ENCODE measurements at regions not wholly inside any gene's neighbourhood (a gene's known extent, or its start where the extent isn't known, plus 50 kb on each side); places are given as distances from the start of the nearest gene placed in this dataset.

- no TSS peak for BruUV-seq (replicated peaks)
- H3K27ac ChIP-seq (ENCODE audit: extremely low read length, insufficient read depth, low read length) = no peak overlapping the region
- no peak overlapping the region for H3K4me2 ChIP-seq (ENCODE audit: low read depth, low read length)
- H3K9ac ChIP-seq (ENCODE audit: insufficient read depth, low read depth, low read length) = no peak overlapping the region
- no peak for ATAC-seq
- no peaks in the 10 kb centered on the region for H3K79me2 ChIP-seq (ENCODE audit: insufficient read depth, low read length)
- no peaks in the 10 kb centered on the region for H3K27me3 ChIP-seq (ENCODE audit: control insufficient read depth in 1 of 2, insufficient read depth in 2 of 2, low read length in 2 of 2)
- in situ Hi-C loops (cut with HindIII; ENCODE audit: extremely low pct_ligation_motif_present, low pct_unique_long_range_greater_than_20kb) (no loop called here), intact Hi-C loops (cut with micrococcal nuclease; ENCODE audit: unreplicated experiment) (no loop called here)
- H2AFZ ChIP-seq (ENCODE audit: low read length) = no peak overlapping the region
- no peaks in the 10 kb centered on the region for H3K4me1 ChIP-seq (ENCODE audit: insufficient read depth, low read length)
- POLR2A ChIA-PET = no interaction called here
- no peaks in the 10 kb centered on the region for H4K20me1 ChIP-seq (ENCODE audit: insufficient read depth, low read length)
- no peaks in the 10 kb centered on the region for H3K36me3 ChIP-seq (replicated peaks in 1 of 2; ENCODE audit: control insufficient read depth in 1 of 2, insufficient read depth in 2 of 2, low read length in 2 of 2)
- WGBS (ENCODE audit: low lambda C conversion rate) = 0% methylated on average over 1 of the region's 1 CpG
- CTCF ChIA-PET (ENCODE audit: low intra/inter-chr PET ratio, low total read pairs) = no interaction called here
- H3K4me3 ChIP-seq (replicated peaks in 1 of 3; ENCODE audit: insufficient read depth in 1 of 3, low read depth in 2 of 3, low read length in 3 of 3) = no peak overlapping the region
- DNase-seq (ENCODE audit: low spot score) = no peak
- no peak for FAIRE-seq
- no peaks in the 10 kb centered on the region for H3K9me3 ChIP-seq (ENCODE audit: low read length)
- no peak for TF ChIP-seq KMT2A (CRISPR knock-in tag; IDR thresholded peaks at IDR 0.05)
- TF ChIP-seq RFX5 (IDR thresholded peaks at IDR 0.05; ENCODE audit: low read depth, low read length) = peak; percentile 72
Measured at GRCh38 chr17:34692920-34693319, 113.5 kb downstream of the TMEM132E start.
